ENCODE measurements at regions not wholly inside any gene's neighbourhood (a gene's known extent, or its start where the extent isn't known, plus 50 kb on each side); places are given as distances from the start of the nearest gene placed in this dataset.

- Histone ChIP-seq H3K4me3 (ENCODE audit: insufficient read length, low read depth) (no peak overlapping the region), H3K9me3 (ENCODE audit: insufficient read depth, low read length) (no peaks in the 10 kb centered on the region), H3K36me3 (ENCODE audit: insufficient read depth, insufficient read length, low read length) (no peaks in the 10 kb centered on the region), H3K4me1 (ENCODE audit: insufficient read depth, insufficient read length) (no peaks in the 10 kb centered on the region), H3K27me3 (ENCODE audit: insufficient read depth, insufficient read length) (no peaks in the 10 kb centered on the region), H3K9ac (ENCODE audit: insufficient read length, low read depth) (no peak overlapping the region)
- no peak for TF ChIP-seq YY1 (IDR thresholded peaks at IDR 0.05; ENCODE audit: insufficient read depth, insufficient read length)
- TF ChIP-seq ZNF274 (IDR thresholded peaks at IDR 0.05; ENCODE audit: low read depth, low read length): no peak
- no peak for TF ChIP-seq SUZ12 (IDR thresholded peaks at IDR 0.05; ENCODE audit: extremely low read depth, insufficient read depth, insufficient read length)
- DNase-seq (ENCODE audit: low read depth, low spot score): no peak
Observed at GRCh38 chr15:95016511-95017229, 785.3 kb downstream of the MCTP2 start.

DNA sequence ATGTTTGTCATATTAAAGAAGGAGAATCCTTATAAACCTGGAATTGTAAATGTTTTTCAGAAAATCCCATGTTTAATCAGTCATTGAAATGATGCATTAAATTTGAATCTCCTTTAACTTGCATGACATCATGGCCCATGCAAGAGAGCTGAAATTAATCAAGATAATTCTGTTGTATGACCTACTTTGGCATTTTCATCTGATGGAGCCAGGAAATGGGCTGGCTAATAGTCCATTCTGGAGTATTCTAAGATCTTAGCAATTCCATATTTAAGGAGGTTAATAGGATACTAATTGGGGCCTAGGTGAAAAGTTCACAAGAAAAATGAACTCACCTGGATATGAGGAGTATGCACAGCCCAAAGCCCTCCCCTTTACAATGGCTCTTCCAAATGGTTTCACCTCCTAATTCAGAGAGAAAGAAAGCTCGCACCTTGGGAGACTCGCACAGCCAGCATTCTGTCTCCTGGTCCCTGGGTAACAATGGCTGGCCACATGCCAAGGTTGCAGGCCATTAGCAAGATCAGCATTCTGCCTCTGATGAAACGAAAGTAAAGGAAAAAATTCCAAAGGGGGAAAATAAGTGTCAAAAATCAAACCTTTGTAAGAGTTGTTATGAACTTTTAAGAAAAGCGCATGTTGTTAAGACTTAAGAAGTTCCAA, 786.4 kb downstream of the MCTP2 start:
- no peaks in the 10 kb centered on the region for H3K4me1 ChIP-seq (ENCODE audit: insufficient read depth, insufficient read length)

GRCh38 chr15:95018888-95019545, 787.7 kb downstream of the MCTP2 start:
- Histone ChIP-seq H3K9ac (ENCODE audit: insufficient read length, low read depth) (no peak overlapping the region), H3K4me1 (ENCODE audit: insufficient read depth, insufficient read length) (no peaks in the 10 kb centered on the region), H3K4me3 (ENCODE audit: insufficient read length, low read depth) (no peak overlapping the region), H3K9me3 (ENCODE audit: insufficient read depth, low read length) (no peaks in the 10 kb centered on the region), H3K36me3 (ENCODE audit: insufficient read depth, insufficient read length, low read length) (no peaks in the 10 kb centered on the region), H3K27me3 (ENCODE audit: insufficient read depth, insufficient read length) (no peaks in the 10 kb centered on the region)
- no peak for TF ChIP-seq ZNF274 (IDR thresholded peaks at IDR 0.05; ENCODE audit: low read depth, low read length)
- TF ChIP-seq SUZ12 (IDR thresholded peaks at IDR 0.05; ENCODE audit: extremely low read depth, insufficient read depth, insufficient read length): no peak
- no peak for TF ChIP-seq YY1 (IDR thresholded peaks at IDR 0.05; ENCODE audit: insufficient read depth, insufficient read length)
- no peak for DNase-seq (ENCODE audit: low read depth, low spot score)

More for the DNA sequence above, 786.4 kb downstream of the MCTP2 start:
- TF ChIP-seq ZNF274 (IDR thresholded peaks at IDR 0.05; ENCODE audit: low read depth, low read length): no peak
- no peak for TF ChIP-seq YY1 (IDR thresholded peaks at IDR 0.05; ENCODE audit: insufficient read depth, insufficient read length)
- no peak for TF ChIP-seq SUZ12 (IDR thresholded peaks at IDR 0.05; ENCODE audit: extremely low read depth, insufficient read depth, insufficient read length)
- Histone ChIP-seq H3K9me3 (ENCODE audit: insufficient read depth, low read length) (no peaks in the 10 kb centered on the region), H3K9ac (ENCODE audit: insufficient read length, low read depth) (no peak overlapping the region), H3K27me3 (ENCODE audit: insufficient read depth, insufficient read length) (no peaks in the 10 kb centered on the region), H3K36me3 (ENCODE audit: insufficient read depth, insufficient read length, low read length) (no peaks in the 10 kb centered on the region), H3K4me3 (ENCODE audit: insufficient read length, low read depth) (no peak overlapping the region)
- peak; percentile 28 for DNase-seq (ENCODE audit: low read depth, low spot score)

DNA sequence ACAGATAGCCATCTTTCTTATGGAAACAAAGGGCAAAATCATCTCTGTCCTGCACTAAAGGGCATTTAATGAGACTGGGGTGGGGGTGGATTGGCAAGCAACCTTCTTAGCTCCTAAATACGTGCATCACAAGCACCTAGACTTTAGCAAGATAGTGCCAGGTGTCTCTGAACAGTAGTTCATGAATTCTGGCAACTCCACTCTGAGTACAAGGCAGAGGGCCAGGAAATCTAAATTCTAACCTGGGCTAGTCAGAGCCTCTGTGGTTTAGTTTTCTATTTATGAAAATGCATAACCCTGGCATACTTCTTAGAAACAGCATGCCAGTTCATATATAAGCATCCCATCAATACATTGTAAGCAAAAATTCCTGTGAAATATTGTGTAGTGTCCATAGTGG, 788.5 kb downstream of the MCTP2 start:
- DNase-seq (ENCODE audit: low read depth, low spot score): no peak
- TF ChIP-seq YY1 (IDR thresholded peaks at IDR 0.05; ENCODE audit: insufficient read depth, insufficient read length): no peak
- TF ChIP-seq ZNF274 (IDR thresholded peaks at IDR 0.05; ENCODE audit: low read depth, low read length): no peak
- TF ChIP-seq SUZ12 (IDR thresholded peaks at IDR 0.05; ENCODE audit: extremely low read depth, insufficient read depth, insufficient read length): no peak
- no peak overlapping the region for H3K9ac ChIP-seq (ENCODE audit: insufficient read length, low read depth)
- H3K4me3 ChIP-seq (ENCODE audit: insufficient read length, low read depth): no peak overlapping the region
- H3K9me3 ChIP-seq (ENCODE audit: insufficient read depth, low read length): no peaks in the 10 kb centered on the region
- H3K4me1 ChIP-seq (ENCODE audit: insufficient read depth, insufficient read length): no peaks in the 10 kb centered on the region
- H3K27me3 ChIP-seq (ENCODE audit: insufficient read depth, insufficient read length): no peaks in the 10 kb centered on the region
- no peaks in the 10 kb centered on the region for H3K36me3 ChIP-seq (ENCODE audit: insufficient read depth, insufficient read length, low read length)

DNA sequence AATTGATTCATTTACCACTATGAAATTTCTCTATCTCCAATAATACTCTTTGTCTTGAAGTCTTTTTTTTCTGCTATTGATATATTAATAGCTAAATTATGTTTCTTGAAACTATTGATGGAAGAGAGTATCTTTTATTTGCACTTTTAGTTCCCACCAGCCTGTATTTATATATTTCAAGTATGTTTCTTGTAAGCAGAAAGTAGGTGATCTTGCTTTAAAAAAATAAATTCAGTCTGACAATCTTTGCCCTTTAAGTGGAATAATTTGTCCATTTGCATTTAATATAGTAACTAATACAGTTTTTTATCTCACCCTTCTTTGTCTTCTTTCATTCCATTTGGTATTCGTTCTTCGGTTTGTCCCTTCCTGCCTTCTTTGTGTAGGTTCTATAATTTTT, 790.5 kb downstream of the MCTP2 start:
- no peaks in the 10 kb centered on the region for H3K27me3 ChIP-seq (ENCODE audit: insufficient read depth, insufficient read length)
- no peak for TF ChIP-seq YY1 (IDR thresholded peaks at IDR 0.05; ENCODE audit: insufficient read depth, insufficient read length)
- DNase-seq (ENCODE audit: low read depth, low spot score): no peak
- no peaks in the 10 kb centered on the region for H3K9me3 ChIP-seq (ENCODE audit: insufficient read depth, low read length)
- no peaks in the 10 kb centered on the region for H3K36me3 ChIP-seq (ENCODE audit: insufficient read depth, insufficient read length, low read length)
- H3K4me1 ChIP-seq (ENCODE audit: insufficient read depth, insufficient read length): no peaks in the 10 kb centered on the region
- H3K9ac ChIP-seq (ENCODE audit: insufficient read length, low read depth): no peak overlapping the region
- no peak overlapping the region for H3K4me3 ChIP-seq (ENCODE audit: insufficient read length, low read depth)

- Histone ChIP-seq H3K4me3 (ENCODE audit: insufficient read length, low read depth) (no peak overlapping the region), H3K36me3 (ENCODE audit: insufficient read depth, insufficient read length, low read length) (no peaks in the 10 kb centered on the region), H3K9ac (ENCODE audit: insufficient read length, low read depth) (no peak overlapping the region), H3K27me3 (ENCODE audit: insufficient read depth, insufficient read length) (no peaks in the 10 kb centered on the region), H3K9me3 (ENCODE audit: insufficient read depth, low read length) (no peaks in the 10 kb centered on the region), H3K4me1 (ENCODE audit: insufficient read depth, insufficient read length) (no peaks in the 10 kb centered on the region)
- TF ChIP-seq ZNF274 (IDR thresholded peaks at IDR 0.05; ENCODE audit: low read depth, low read length) (no peak), YY1 (IDR thresholded peaks at IDR 0.05; ENCODE audit: insufficient read depth, insufficient read length) (no peak), SUZ12 (IDR thresholded peaks at IDR 0.05; ENCODE audit: extremely low read depth, insufficient read depth, insufficient read length) (no peak)
- DNase-seq (ENCODE audit: low read depth, low spot score): no peak
Observed at GRCh38 chr15:95024351-95024750, 793.0 kb downstream of the MCTP2 start.
